ENCODE measurements at regions not wholly inside any gene's neighbourhood (a gene's known extent, or its start where the extent isn't known, plus 50 kb on each side); places are given as distances from the start of the nearest gene placed in this dataset.

- intact Hi-C loops (cut with micrococcal nuclease) = loop anchor here (5.0 kb wide), 1 partner anchor 549 kb away; no protein-coding TSS in a partner anchor
- POLR2A ChIA-PET = no interaction called here
- peaks cover 4 to 50% of the 10 kb centered on the region in 2 experiments for H3K36me3 ChIP-seq (replicated peaks in 1 of 2; ENCODE audit: control extremely low read depth in 1 of 2, control insufficient read depth in 1 of 2, extremely low read depth in 1 of 2, insufficient read depth in 2 of 2, low read length in 1 of 2)
- Mint-ChIP-seq H3K4me1 (peaks cover 9% of the 10 kb centered on the region), H3K27me3 (no peaks in the 10 kb centered on the region), H3K27ac (peak overlapping the region; percentile 34), H3K4me3 (no peak overlapping the region), H3K9me3 (ENCODE audit: insufficient read depth) (no peaks in the 10 kb centered on the region)
- TF ChIP-seq EZH2 (IDR thresholded peaks at IDR 0.05; ENCODE audit: borderline replicate concordance, insufficient read depth, low read depth, low read length, poor library complexity, severe bottlenecking) = no peak
- no peak for TF ChIP-seq CTCF (IDR thresholded peaks at IDR 0.05)
- H2AFZ ChIP-seq (ENCODE audit: insufficient read depth, low read depth, low read length, poor library complexity, severe bottlenecking) = no peak overlapping the region
- H3K27me3 ChIP-seq (replicated peaks in 1 of 4; ENCODE audit: control extremely low read depth in 1 of 4, control insufficient read depth in 3 of 4, insufficient read depth in 4 of 4, low read length in 3 of 4) = no peaks in the 10 kb centered on the region
- H4K20me1 ChIP-seq (ENCODE audit: control insufficient read depth, insufficient read depth, low read length, poor library complexity, severe bottlenecking) = peaks cover 24% of the 10 kb centered on the region
- CTCF ChIA-PET = interaction anchor here (1.4 to 2.7 kb wide), 3 partner anchors 14 to 168 kb away, joined by 3 to 14 read pairs (median 4); no protein-coding TSS in a partner anchor
- 82% methylated on average over 4 of the region's 8 CpGs for WGBS (ENCODE audit: insufficient coverage)
- no peak overlapping the region for H3K27ac ChIP-seq (ENCODE audit: low read length in 2 of 2)
- no peak overlapping the region for H3K4me2 ChIP-seq (replicated peaks; ENCODE audit: low read depth, low read length, poor library complexity, severe bottlenecking)
- DNase-seq = no peak
- H3K9ac ChIP-seq (ENCODE audit: low read length) = no peak overlapping the region
- no peaks in the 10 kb centered on the region for H3K9me3 ChIP-seq (ENCODE audit: control extremely low read depth in 1 of 3, control insufficient read depth in 2 of 3, insufficient read depth in 1 of 3, low read length in 2 of 3)
- no peak overlapping the region for H3K4me3 ChIP-seq (ENCODE audit: control extremely low read depth in 1 of 5, extremely low read depth in 1 of 5, insufficient read depth in 1 of 5, low read depth in 2 of 5, low read length in 4 of 5)
- peaks cover 5% of the 10 kb centered on the region for H3K79me2 ChIP-seq (ENCODE audit: control insufficient read depth, insufficient read depth, low read length)
- no peak for ATAC-seq (ENCODE audit: low read depth)
- H3K4me1 ChIP-seq (ENCODE audit: control insufficient read depth in 2 of 2, insufficient read depth in 2 of 2, low read length in 2 of 2) = no peaks in the 10 kb centered on the region
Measured at GRCh38 chr7:130872756-130873448, 138.9 kb upstream of the KLF14 start.

All from B cell (primary cell).